ENCODE measurements at regions not wholly inside any gene's neighbourhood (a gene's known extent, or its start where the extent isn't known, plus 50 kb on each side); places are given as distances from the start of the nearest gene placed in this dataset.

DNA sequence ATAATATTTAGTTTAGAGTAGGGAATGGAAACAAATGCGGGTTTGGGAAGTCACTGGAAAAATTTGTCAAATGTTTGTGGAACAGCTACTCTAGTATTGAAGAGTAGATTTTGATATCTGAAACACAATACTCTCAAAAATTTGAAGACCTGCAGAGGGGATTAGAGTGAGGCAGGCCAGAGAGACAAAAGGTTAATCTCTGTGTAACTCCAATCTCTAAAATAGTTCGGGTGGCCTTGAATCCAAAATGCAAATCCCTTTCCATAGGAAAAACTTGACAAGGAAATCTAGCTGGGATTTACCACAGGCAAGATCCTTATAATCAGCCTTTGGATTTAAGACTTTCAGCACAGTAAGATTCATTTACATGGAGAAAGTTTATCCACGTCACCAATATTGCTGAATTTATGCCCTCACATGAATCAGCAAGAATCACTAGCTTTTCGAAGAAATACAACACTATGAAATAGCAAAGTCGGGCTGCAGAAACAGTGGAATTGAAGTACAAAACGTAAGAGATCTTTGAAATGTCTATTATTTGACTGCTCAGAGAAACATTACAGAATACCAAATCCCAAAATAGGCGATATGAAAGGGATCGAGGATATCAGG is 423.7 kb upstream of the ZNF804A start:
- DNase-seq (ENCODE audit: insufficient read length, low spot score, missing footprints): no peak
- Histone ChIP-seq H3K27ac (ENCODE audit: low read depth, low read length) (no peak overlapping the region), H2AFZ (ENCODE audit: low read length) (no peak overlapping the region), H3K4me3 (ENCODE audit: insufficient read depth, low read length) (no peak overlapping the region), H3K27me3 (ENCODE audit: insufficient read depth, low read length) (no peaks in the 10 kb centered on the region), H3K9me3 (ENCODE audit: low read depth, low read length) (peaks cover 2% of the 10 kb centered on the region), H3K79me2 (ENCODE audit: insufficient read depth, low read length) (no peaks in the 10 kb centered on the region), H3K4me1 (ENCODE audit: insufficient read depth, low read length) (no peaks in the 10 kb centered on the region), H3K4me2 (ENCODE audit: insufficient read depth, low read length) (no peak overlapping the region), H4K20me1 (ENCODE audit: insufficient read depth, low read length) (no peaks in the 10 kb centered on the region), H3K36me3 (ENCODE audit: insufficient read depth, low read length) (no peaks in the 10 kb centered on the region)
- TF ChIP-seq, protein P1, sequence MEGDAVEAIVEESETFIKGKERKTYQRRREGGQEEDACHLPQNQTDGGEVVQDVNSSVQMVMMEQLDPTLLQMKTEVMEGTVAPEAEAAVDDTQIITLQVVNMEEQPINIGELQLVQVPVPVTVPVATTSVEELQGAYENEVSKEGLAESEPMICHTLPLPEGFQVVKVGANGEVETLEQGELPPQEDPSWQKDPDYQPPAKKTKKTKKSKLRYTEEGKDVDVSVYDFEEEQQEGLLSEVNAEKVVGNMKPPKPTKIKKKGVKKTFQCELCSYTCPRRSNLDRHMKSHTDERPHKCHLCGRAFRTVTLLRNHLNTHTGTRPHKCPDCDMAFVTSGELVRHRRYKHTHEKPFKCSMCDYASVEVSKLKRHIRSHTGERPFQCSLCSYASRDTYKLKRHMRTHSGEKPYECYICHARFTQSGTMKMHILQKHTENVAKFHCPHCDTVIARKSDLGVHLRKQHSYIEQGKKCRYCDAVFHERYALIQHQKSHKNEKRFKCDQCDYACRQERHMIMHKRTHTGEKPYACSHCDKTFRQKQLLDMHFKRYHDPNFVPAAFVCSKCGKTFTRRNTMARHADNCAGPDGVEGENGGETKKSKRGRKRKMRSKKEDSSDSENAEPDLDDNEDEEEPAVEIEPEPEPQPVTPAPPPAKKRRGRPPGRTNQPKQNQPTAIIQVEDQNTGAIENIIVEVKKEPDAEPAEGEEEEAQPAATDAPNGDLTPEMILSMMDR (IDR thresholded peaks at IDR 0.05; ENCODE audit: extremely low read depth, low read depth, low read length): no peak

GRCh38 chr2:184178229-184178628 is 420.1 kb upstream of the ZNF804A start:
- no peaks in the 10 kb centered on the region for H3K4me1 ChIP-seq (ENCODE audit: insufficient read depth, low read length)
- TF ChIP-seq, protein P1 (IDR thresholded peaks at IDR 0.05; ENCODE audit: extremely low read depth, low read depth, low read length): no peak
- no peaks in the 10 kb centered on the region for H3K27me3 ChIP-seq (ENCODE audit: insufficient read depth, low read length)
- H3K4me3 ChIP-seq (ENCODE audit: insufficient read depth, low read length): no peak overlapping the region
- no peaks in the 10 kb centered on the region for H3K79me2 ChIP-seq (ENCODE audit: insufficient read depth, low read length)
- H3K36me3 ChIP-seq (ENCODE audit: insufficient read depth, low read length): no peaks in the 10 kb centered on the region
- no peak overlapping the region for H2AFZ ChIP-seq (ENCODE audit: low read length)
- no peak overlapping the region for H3K4me2 ChIP-seq (ENCODE audit: insufficient read depth, low read length)
- H3K27ac ChIP-seq (ENCODE audit: low read depth, low read length): no peak overlapping the region
- H4K20me1 ChIP-seq (ENCODE audit: insufficient read depth, low read length): no peaks in the 10 kb centered on the region
- DNase-seq (ENCODE audit: insufficient read length, low spot score, missing footprints): no peak
- no peaks in the 10 kb centered on the region for H3K9me3 ChIP-seq (ENCODE audit: low read depth, low read length)

GRCh38 chr2:184186436-184186835 is 411.9 kb upstream of the ZNF804A start:
- Histone ChIP-seq H4K20me1 (ENCODE audit: insufficient read depth, low read length) (no peaks in the 10 kb centered on the region), H3K27ac (ENCODE audit: low read depth, low read length) (no peak overlapping the region), H3K9me3 (ENCODE audit: low read depth, low read length) (no peaks in the 10 kb centered on the region), H3K4me2 (ENCODE audit: insufficient read depth, low read length) (no peak overlapping the region), H3K4me1 (ENCODE audit: insufficient read depth, low read length) (no peaks in the 10 kb centered on the region), H3K4me3 (ENCODE audit: insufficient read depth, low read length) (no peak overlapping the region), H2AFZ (ENCODE audit: low read length) (no peak overlapping the region), H3K79me2 (ENCODE audit: insufficient read depth, low read length) (no peaks in the 10 kb centered on the region), H3K36me3 (ENCODE audit: insufficient read depth, low read length) (no peaks in the 10 kb centered on the region), H3K27me3 (ENCODE audit: insufficient read depth, low read length) (no peaks in the 10 kb centered on the region)
- no peak for DNase-seq (ENCODE audit: insufficient read length, low spot score, missing footprints)
- TF ChIP-seq, protein P1 (IDR thresholded peaks at IDR 0.05; ENCODE audit: extremely low read depth, low read depth, low read length): no peak

DNA sequence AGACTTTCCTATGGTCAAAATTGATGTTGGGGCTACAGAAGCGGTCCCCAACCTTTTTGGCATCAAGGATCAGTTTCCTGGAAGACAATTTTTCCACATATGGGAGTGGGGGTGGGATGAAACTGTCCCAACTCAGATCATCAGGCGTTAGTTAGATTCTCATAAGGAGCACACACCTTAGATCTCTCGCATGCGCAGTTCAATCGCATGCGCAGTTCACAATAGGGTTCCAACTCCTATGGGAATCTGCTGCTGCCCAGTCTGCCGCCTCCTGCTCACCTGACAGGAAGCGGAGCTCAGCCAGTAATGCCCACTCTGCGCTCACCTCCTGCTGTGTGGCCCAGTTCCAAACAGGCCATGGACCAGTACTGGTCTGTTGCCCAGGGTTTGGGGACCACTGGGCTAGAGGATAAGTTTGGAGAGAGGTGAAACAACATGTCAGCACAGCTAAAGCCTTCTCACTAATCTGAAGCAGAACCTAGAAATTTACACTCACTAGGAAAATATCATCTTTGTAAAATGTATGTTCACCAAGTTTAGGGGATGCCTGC is 410.8 kb upstream of the ZNF804A start:
- Histone ChIP-seq H3K4me3 (ENCODE audit: insufficient read depth, low read length) (no peak overlapping the region), H3K9me3 (ENCODE audit: low read depth, low read length) (no peaks in the 10 kb centered on the region), H3K36me3 (ENCODE audit: insufficient read depth, low read length) (no peaks in the 10 kb centered on the region), H3K27ac (ENCODE audit: low read depth, low read length) (no peak overlapping the region), H4K20me1 (ENCODE audit: insufficient read depth, low read length) (no peaks in the 10 kb centered on the region), H2AFZ (ENCODE audit: low read length) (no peak overlapping the region), H3K79me2 (ENCODE audit: insufficient read depth, low read length) (no peaks in the 10 kb centered on the region), H3K27me3 (ENCODE audit: insufficient read depth, low read length) (no peaks in the 10 kb centered on the region), H3K4me1 (ENCODE audit: insufficient read depth, low read length) (no peaks in the 10 kb centered on the region), H3K4me2 (ENCODE audit: insufficient read depth, low read length) (no peak overlapping the region)
- TF ChIP-seq, protein P1 (IDR thresholded peaks at IDR 0.05; ENCODE audit: extremely low read depth, low read depth, low read length): no peak
- no peak for DNase-seq (ENCODE audit: insufficient read length, low spot score, missing footprints)

Data from osteoblast (primary cell).